Esophagus muscularis mucosa (tissue), 4 donors: ENCODE measurements at regions not wholly inside any gene's neighbourhood (a gene's known extent, or its start where the extent isn't known, plus 50 kb on each side); places are given as distances from the start of the nearest gene placed in this dataset.

Experiments used
- CTCF ChIP-seq, 3 experiments: fragments of 200-600 bp in 2 of 3; fragments of 450-650 bp in 1 of 3; sonication (generic) in 2 of 3; IDR thresholded peaks; one replicate each; pipeline ENCODE4 v1.5.1; 2017 to 2019; ENCODE audit warnings: antibody characterized with exemption in 3 of 3, mild to moderate bottlenecking in 2 of 3, moderate library complexity in 1 of 3
- EP300 ChIP-seq: sonication (generic); formaldehyde crosslinking; IDR thresholded peaks from one replicate; pipeline ENCODE4 v1.6.1; 2017; ENCODE audit warnings: antibody characterized with exemption
- POLR2A ChIP-seq: fragments of 450-650 bp; IDR thresholded peaks from one replicate; pipeline ENCODE4 v1.6.1; 2017; ENCODE audit warnings: antibody characterized with exemption, moderate library complexity, mild to moderate bottlenecking, low read depth
- POLR2AphosphoS5 ChIP-seq, 2 donors: sonication (generic); formaldehyde crosslinking; IDR thresholded peaks; one replicate each; pipeline ENCODE4 v1.6.1; 2017; ENCODE audit warnings: antibody characterized with exemption in 2 of 2

DNA sequence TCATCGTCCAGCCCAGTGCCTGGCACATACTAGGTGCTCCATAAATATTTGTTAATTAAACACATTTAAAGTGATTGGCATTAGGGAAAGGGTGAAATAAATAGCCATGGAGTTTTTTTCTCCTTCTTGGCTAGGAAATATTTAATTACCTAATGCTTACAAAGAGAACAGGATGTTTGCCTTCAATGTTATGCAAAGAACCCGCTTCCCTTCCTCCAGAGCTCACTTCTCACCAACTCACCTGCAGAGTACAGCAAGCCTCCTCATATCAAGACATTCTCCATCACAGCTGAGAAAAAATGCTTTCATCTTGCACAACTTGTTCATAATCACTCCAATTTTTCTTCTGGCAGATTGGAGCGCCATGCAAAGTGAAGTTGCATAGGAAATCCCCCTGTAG lies 161.7 kb upstream of the STK32A start:
- TF ChIP-seq CTCF (IDR thresholded peaks at IDR 0.05) (no peak), EP300 (no peak), POLR2AphosphoS5 (IDR thresholded peaks at IDR 0.05) (no peak), POLR2A (no peak)
